HL-60 (cell line): ENCODE measurements at regions not wholly inside any gene's neighbourhood (a gene's known extent, or its start where the extent isn't known, plus 50 kb on each side); places are given as distances from the start of the nearest gene placed in this dataset.

Experiments
- DNase-seq, 2 experiments: peaks; one replicate each; pipeline ENCODE4 v3.0.0-alpha.2; 2010 to 2020; ENCODE audit warnings: low read depth in 1 of 2, low spot score in 1 of 2
- H3K27ac ChIP-seq: fragments of 250-450 bp; sonication (Bioruptor Pico); replicated peaks from 2 replicates; pipeline ENCODE4 v1.5.1; 2020; ENCODE audit warnings: mild to moderate bottlenecking, moderate library complexity
- H3K27me3 ChIP-seq: fragments of 250-450 bp; sonication (Bioruptor Pico); 2 replicates; pipeline ENCODE4 v1.5.1; 2021; ENCODE audit warnings: mild to moderate bottlenecking, moderate library complexity; ENCODE audit not compliant: insufficient read depth, poor library complexity, severe bottlenecking
- H3K4me3 ChIP-seq: replicated peaks from 2 replicates; pipeline ENCODE4 v1.5.1; 2011; ENCODE audit warnings: mild to moderate bottlenecking, control low read depth, low read length; ENCODE audit not compliant: insufficient read depth
- CTCF ChIP-seq: IDR thresholded peaks from one replicate; pipeline ENCODE4 v1.5.1; 2011; ENCODE audit warnings: low read length, control low read depth, inconsistent platforms; ENCODE audit not compliant: insufficient read depth
- GABPA ChIP-seq: IDR thresholded peaks from 2 replicates; pipeline ENCODE4 v1.6.1; 2012; ENCODE audit warnings: low read depth
- POLR2AphosphoS5 ChIP-seq: IDR thresholded peaks from 2 replicates; pipeline ENCODE4 v1.6.1; 2012; ENCODE audit warnings: low read depth
- REST ChIP-seq: IDR thresholded peaks from 2 replicates; pipeline ENCODE4 v1.6.1; 2012; ENCODE audit warnings: low read depth; ENCODE audit not compliant: insufficient replicate concordance
- SPI1 ChIP-seq: IDR thresholded peaks from 2 replicates; pipeline ENCODE4 v1.6.1; 2012; ENCODE audit warnings: low read depth, mild to moderate bottlenecking, borderline replicate concordance

GRCh38 chr13:47420020-47420419, 523.2 kb upstream of the HTR2A start:
- no peaks in the 10 kb centered on the region for H3K27me3 ChIP-seq
- TF ChIP-seq GABPA: no peak
- TF ChIP-seq POLR2AphosphoS5: no peak
- TF ChIP-seq CTCF: no peak
- no peak for TF ChIP-seq SPI1
- TF ChIP-seq REST: no peak
- H3K4me3 ChIP-seq: no peak overlapping the region
- DNase-seq: no peak
- no peak overlapping the region for H3K27ac ChIP-seq

- DNase-seq: no peak
- Histone ChIP-seq H3K27ac (no peak overlapping the region), H3K4me3 (no peak overlapping the region), H3K27me3 (no peaks in the 10 kb centered on the region)
- no peak for TF ChIP-seq POLR2AphosphoS5
- no peak for TF ChIP-seq CTCF
- TF ChIP-seq REST: no peak
- TF ChIP-seq GABPA: no peak
- no peak for TF ChIP-seq SPI1
Measured at GRCh38 chr13:47418206-47418920, 521.5 kb upstream of the HTR2A start.

- no peak overlapping the region for H3K4me3 ChIP-seq
- TF ChIP-seq REST (no peak), SPI1 (no peak), CTCF (no peak), POLR2AphosphoS5 (no peak), GABPA (no peak)
Measured at GRCh38 chr13:47417485-47417884, 520.6 kb upstream of the HTR2A start.

More at GRCh38 chr13:47417485-47417884, 520.6 kb upstream of the HTR2A start:
- Histone ChIP-seq H3K27ac (no peak overlapping the region), H3K27me3 (no peaks in the 10 kb centered on the region)
- DNase-seq: no peak
